ENCODE measurements at regions not wholly inside any gene's neighbourhood (a gene's known extent, or its start where the extent isn't known, plus 50 kb on each side); places are given as distances from the start of the nearest gene placed in this dataset.

DNA sequence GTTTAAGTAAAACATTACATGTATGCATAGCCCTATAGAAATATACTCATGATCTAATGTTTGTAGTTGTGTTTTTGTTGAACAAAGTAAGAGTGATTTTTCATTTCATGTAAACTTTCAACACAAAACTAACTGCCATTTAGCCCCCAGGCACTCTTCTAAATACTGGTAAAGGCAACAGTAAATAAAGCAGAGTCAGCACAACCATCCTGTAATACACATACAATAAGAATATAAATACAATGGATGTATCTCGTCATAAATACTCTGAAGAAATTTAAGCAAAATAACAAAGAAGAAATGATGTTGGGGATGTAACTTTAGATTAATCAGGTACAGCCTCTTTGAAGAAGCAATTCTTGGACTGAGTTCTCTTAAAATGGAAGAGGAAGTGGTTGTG is 821.2 kb downstream of the ARAP2 start:
- TF ChIP-seq, protein P1, sequence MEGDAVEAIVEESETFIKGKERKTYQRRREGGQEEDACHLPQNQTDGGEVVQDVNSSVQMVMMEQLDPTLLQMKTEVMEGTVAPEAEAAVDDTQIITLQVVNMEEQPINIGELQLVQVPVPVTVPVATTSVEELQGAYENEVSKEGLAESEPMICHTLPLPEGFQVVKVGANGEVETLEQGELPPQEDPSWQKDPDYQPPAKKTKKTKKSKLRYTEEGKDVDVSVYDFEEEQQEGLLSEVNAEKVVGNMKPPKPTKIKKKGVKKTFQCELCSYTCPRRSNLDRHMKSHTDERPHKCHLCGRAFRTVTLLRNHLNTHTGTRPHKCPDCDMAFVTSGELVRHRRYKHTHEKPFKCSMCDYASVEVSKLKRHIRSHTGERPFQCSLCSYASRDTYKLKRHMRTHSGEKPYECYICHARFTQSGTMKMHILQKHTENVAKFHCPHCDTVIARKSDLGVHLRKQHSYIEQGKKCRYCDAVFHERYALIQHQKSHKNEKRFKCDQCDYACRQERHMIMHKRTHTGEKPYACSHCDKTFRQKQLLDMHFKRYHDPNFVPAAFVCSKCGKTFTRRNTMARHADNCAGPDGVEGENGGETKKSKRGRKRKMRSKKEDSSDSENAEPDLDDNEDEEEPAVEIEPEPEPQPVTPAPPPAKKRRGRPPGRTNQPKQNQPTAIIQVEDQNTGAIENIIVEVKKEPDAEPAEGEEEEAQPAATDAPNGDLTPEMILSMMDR (conservative IDR thresholded peaks at IDR 0.05), result no peak
- no peak overlapping the region for H3K18ac ChIP-seq (ENCODE audit: insufficient read length, low read depth, low read length)
- no peaks in the 10 kb centered on the region for H4K20me1 ChIP-seq (ENCODE audit: control insufficient read depth, insufficient read depth, insufficient read length)
- H2AK5ac ChIP-seq (ENCODE audit: insufficient read length, low read length), result no peak overlapping the region
- no peak overlapping the region for H2BK20ac ChIP-seq (ENCODE audit: low read depth, low read length, poor library complexity, severe bottlenecking)
- H2BK120ac ChIP-seq (ENCODE audit: low read depth, low read length, poor library complexity, severe bottlenecking), result no peak overlapping the region
- H3K4ac ChIP-seq (ENCODE audit: low read depth, low read length), result no peak overlapping the region
- no peaks in the 10 kb centered on the region for H3K79me1 ChIP-seq (ENCODE audit: insufficient read depth, low read depth, low read length, poor library complexity, severe bottlenecking)
- WGBS (ENCODE audit: extremely low coverage, insufficient read length, low lambda C conversion rate), result no CpG with 5 or more reads among the region's 1 CpG
- no peak overlapping the region for H3K27ac ChIP-seq (ENCODE audit: insufficient read length, low read depth, low read length)
- H4K91ac ChIP-seq (ENCODE audit: insufficient read length, low read depth, low read length), result no peak overlapping the region
- H3K23me2 ChIP-seq (ENCODE audit: insufficient read length, low read depth, low read length, poor library complexity, severe bottlenecking), result no peaks in the 10 kb centered on the region
- H4K5ac ChIP-seq (ENCODE audit: insufficient read length, low read depth, low read length), result no peak overlapping the region
- no peaks in the 10 kb centered on the region for H3K4me1 ChIP-seq (ENCODE audit: insufficient read depth, low read length)
- Mint-ChIP-seq H3K4me3 (no peak overlapping the region), H3K36me3 (ENCODE audit: insufficient read depth in 1 of 3, low read depth in 3 of 3) (no peaks in the 10 kb centered on the region), H3K27me3 (ENCODE audit: low read depth) (no peaks in the 10 kb centered on the region), H3K9me3 (no peaks in the 10 kb centered on the region), H3K4me1 (no peaks in the 10 kb centered on the region), H3K27ac (no peak overlapping the region)
- H3K23ac ChIP-seq (ENCODE audit: insufficient read length, low read depth, low read length), result no peak overlapping the region
- no peak overlapping the region for H3K56ac ChIP-seq (ENCODE audit: insufficient read length, low read depth, low read length)
- H3K9ac ChIP-seq (ENCODE audit: extremely low read depth, insufficient read length, low read length), result no peak overlapping the region
- no peak overlapping the region for H2BK12ac ChIP-seq (ENCODE audit: insufficient read length, low read depth, low read length)
- no peak overlapping the region for H4K8ac ChIP-seq (replicated peaks; ENCODE audit: insufficient read length, low read depth, low read length)
- H3T11ph ChIP-seq (ENCODE audit: low read length), result no peak overlapping the region
- H3K27me3 ChIP-seq (ENCODE audit: insufficient read depth, low read length), result no peaks in the 10 kb centered on the region
- no peak overlapping the region for H2AFZ ChIP-seq (ENCODE audit: low read length)
- H3K4me2 ChIP-seq (ENCODE audit: insufficient read depth, insufficient read length, low read length), result no peak overlapping the region
- DNase-seq, result no peak
- no peak overlapping the region for H2BK15ac ChIP-seq (ENCODE audit: low read depth, low read length)
- H2BK5ac ChIP-seq (ENCODE audit: insufficient read length, low read length), result no peak overlapping the region
- H3K14ac ChIP-seq (ENCODE audit: insufficient read depth, low read length), result no peak overlapping the region
- no peaks in the 10 kb centered on the region for H3K9me3 ChIP-seq (ENCODE audit: control insufficient read depth, low read depth, low read length)
- no peaks in the 10 kb centered on the region for H3K79me2 ChIP-seq (ENCODE audit: insufficient read depth, low read length)

All from H9 (cell line).